T-helper 2 cell treated with Interferon-gamma antibody and Interleukin-4, amounts not matched to agents 100 ng/mL and 5 ng/mL, for 36 hours (primary cell): ENCODE measurements at regions not wholly inside any gene's neighbourhood (a gene's known extent, or its start where the extent isn't known, plus 50 kb on each side); places are given as distances from the start of the nearest gene placed in this dataset.

ENCODE experiments used
- intact Hi-C: fragments of 100-400 bp; cut with micrococcal nuclease; formaldehyde crosslinking; loops from one replicate; pipeline ENCODE4 v1.15.1; 2023

DNA sequence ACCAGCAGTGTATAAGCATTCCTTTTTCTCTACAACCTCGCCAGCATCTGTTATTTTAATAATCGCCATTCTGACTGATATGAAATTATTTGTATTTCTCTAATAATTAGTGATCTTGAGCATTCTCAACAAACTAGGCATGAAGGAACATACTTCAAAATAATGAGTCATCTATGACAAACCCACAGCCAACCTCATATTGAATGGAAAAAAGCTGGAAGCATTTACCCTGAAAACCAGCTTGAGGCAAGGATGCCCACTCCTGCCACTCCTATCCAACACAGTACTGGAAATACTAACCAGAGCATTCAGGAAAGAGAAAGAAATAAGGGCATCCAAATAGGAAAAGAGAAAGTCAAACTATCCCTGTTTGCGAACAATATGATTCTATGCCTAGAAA lies 390.6 kb upstream of the ID4 start:
- intact Hi-C loops, result no loop called here

DNA sequence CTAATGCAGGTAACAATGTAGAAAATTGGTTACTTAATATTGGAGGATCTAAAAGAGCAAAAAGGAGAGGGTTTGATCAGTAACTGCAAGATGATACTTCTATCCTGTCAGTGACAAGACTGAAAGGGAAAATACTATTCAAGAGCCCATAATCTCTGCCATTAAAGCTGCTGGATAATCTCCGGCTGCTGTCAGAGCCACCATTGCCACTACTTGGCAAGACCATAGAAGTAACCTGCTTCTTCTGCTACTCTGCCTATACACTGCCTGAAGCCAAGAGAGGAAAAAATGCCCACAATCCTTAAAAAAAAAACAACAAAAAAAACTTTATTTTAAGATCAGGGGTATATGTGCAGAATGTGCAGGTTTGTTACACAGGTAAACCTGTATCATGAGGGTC lies 386.5 kb upstream of the ID4 start:
- intact Hi-C loops, result no loop called here

DNA sequence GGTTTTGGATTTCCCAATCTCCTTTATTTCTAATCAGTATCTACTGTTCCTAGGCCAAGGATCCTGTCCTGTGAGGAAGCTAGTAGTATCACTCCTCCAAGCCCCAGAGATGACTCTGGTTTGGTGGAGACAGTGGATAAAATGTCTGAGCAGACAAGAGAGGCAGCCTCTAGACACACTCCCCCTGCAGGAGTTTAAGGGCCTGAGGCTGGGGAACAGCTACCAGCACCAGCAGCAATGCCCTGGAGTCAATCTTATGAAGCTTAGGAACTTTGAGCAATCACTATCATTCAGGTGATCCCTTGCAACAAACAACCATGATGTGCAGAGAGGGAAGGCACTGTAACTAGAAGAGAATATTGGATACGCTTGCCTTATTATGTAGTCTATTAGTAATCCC lies 384.7 kb upstream of the ID4 start:
- intact Hi-C loops, result no loop called here

DNA sequence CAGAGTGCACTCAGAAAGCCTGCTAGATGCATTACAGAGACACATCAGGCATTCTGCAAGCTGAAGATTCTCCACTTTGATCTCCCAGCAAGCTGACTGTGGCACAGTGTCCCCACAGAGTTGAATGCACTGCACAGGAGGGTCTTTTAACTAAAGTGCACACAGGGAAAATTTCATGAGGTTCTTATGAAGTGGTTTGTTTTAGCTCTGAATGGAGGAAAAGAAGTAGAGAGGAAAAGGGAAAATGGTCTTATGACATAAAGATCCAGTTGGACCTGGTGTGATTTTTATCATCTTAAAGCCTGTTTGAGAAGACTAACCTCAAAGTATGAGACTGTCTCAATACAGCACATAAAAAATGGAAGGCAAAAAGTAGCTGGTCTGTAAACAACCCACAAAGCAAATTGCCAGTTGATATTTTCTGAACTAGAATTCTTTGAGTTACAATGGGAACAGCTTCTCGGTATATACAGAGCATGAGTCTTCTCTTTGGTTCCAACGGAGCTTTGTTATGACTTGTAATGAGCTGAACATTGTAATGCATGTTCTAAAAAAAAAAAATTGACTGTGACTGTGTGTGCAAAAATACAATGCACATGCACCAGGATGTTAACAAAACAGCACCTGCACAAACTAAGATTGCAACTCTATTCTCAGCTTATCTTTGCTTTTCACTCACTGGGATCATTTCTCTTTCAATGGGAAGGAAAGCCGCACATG lies 383.0 kb upstream of the ID4 start:
- intact Hi-C loops, result no loop called here

DNA sequence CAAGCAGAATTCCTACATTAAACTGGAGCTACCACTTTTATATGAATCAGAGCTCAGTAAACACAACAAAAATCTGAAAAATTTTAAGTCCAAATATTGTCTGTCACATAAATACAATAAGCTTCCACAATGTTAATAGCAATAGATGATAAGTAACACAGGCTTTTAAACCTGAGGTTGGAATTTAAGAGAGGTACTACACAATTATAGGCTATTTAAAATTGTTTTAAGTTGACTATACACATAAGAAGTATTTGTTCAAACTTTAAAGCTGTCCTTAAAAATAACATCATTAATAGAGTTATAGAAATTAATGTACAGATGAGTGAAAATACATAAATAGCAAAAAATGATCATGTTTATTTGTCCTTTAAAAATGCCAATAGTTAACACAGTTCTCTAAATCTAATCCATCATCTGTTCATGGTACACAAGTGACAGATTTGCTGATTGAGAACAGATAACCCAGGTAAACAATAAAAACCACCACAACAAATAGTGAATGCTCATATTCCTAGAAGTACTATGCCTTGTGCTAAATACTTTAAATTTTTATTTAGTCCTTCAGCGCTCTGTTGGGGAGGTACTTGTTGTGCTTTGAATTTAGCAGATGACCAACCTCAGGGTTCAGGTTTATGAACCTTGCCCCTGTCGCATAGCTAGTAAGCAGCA lies 382.3 kb upstream of the ID4 start:
- intact Hi-C loops, result no loop called here

DNA sequence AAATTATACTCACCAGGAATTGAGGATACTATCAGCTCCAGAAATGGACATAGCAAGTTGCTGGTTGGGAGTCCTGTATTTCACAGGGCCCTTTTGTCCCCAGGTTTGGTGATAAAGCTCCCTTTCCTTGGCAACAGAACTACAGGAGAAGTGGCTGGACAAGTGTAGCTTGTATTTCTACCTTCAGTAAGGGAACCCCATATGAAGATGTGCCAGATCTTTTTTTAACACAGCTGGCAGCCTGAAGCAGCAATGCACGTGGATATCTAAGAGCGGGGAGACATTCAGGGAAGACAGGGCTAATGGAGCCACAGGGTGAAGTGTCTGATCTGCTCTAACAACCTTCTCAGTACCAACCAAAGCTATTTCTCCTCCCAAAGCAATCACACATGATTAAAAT lies 373.9 kb upstream of the ID4 start:
- intact Hi-C loops, result no loop called here

DNA sequence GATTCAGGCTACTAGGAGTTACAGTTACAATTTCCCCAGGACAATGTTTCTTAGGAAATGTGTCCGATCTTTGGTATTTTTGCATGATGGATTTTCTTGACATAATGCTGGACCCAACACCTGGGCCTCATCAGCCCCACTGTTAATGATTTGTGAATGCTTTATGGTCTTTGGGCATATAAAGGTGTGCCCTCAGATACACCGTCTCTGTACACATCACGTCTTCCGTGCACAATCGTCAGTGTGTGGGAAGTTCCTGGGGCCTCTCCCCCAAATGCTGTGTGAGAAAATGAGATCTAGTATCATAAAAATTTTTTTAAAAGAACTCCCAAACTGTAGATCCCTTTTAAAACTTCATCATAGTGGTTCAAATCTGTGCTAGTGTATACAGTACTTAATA lies 373.2 kb upstream of the ID4 start:
- intact Hi-C loops, result no loop called here

DNA sequence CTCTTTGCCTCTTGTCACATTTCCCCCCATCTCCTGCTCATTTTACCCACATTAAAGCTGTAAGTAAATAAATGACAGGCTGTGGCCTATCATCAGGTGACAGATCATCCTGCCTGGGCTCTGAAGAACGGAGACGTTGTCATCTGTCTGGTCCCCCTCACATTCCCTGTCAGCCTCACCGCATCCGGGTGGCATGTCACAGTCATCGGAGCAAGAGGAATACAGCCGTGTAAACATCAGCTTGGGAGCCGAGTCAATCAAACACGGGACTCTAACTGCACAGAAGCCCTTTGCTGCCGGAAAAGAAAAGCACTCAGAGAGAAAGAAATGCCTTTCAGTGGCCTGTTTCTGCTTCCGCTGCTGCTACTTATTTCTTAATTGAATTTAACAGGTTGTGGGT lies 371.9 kb upstream of the ID4 start:
- intact Hi-C loops, result no loop called here

DNA sequence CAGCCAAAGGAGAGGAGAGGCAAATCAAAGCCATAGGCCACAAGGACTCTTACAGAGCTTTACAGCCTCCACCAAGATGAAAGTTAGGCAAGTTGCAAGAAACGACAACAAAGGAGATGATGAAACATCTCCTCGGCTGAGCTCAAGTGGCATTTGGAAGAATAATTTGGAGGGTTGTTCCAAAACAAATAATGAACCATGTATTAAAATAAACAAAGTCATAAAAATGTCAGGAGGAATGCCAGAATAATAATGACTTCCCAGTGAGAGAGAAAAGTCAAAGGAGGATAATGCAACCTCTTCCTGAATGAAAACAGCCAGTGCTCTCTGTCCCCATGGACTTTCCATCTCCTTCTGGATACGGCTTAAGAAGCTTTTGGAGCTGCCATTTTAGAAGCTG lies 371.4 kb upstream of the ID4 start:
- intact Hi-C loops, result no loop called here

DNA sequence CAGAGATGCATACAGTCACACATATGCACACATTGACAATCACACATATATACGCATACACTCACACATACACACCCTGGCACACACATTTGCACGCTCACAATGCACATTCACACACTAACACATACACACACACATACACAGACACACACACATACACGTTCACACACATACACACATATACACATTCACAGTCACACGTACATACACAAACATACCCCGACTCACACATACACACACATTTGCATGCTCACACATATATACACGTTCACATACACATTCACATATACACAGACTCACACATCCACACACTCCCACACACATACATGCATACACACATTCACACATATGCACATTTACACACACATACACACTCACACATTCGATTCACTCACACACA lies 366.8 kb upstream of the ID4 start:
- intact Hi-C loops, result no loop called here

DNA sequence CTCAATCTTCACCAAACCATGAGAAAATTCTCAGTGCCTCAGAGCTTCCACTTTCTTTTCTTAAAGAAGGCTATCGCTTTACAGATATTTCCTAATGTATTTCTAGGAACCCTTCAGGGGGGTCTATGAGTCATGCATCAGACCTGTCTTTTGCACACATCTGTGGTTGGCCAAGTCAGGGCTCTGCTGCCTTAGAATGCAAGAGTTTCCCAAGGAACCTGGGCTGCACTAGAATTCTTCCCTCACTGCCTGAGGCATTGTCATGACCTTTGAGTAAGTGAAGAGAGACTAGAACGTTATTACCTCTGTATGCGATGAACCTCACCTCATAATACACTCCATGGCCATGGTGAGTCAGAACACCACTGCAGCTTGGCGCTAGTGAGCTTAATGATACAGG lies 365.0 kb upstream of the ID4 start:
- intact Hi-C loops, result no loop called here

DNA sequence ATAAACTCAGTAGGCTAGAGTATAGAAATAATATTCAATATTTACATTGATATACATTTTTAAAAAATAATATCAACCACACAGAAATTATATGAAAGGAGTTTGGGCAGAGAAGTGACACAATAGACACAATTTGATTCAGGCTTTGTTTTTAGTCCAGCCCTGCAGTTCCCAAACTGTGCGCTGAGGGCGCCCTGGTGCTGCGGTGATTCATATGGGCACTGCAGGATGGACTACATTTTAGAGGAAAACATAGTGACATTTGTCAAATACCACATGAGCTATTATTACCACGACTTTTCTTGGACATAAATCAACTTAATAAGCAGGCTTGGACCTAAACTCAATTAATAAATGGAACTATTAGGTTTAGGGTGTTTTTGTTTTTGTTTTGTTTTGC lies 364.3 kb upstream of the ID4 start:
- intact Hi-C loops, result no loop called here

DNA sequence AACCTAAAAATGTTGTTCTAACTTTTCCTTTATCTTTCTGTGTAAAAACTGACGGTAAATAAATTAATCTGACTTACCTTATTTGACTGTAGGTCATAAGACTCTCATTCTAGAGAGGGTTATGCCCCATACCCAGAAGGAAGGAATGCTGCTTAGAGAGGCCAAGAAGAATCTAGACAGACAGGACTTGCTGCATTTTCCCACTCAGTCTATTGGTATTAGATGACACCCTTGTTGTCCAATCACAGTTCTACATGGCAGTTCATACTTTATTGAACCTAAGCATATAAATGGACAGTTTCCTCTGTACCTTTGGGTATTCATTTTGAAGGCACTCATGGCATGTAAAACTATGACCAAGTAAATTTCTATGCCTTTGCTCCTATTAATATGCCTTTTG lies 359.6 kb upstream of the ID4 start:
- intact Hi-C loops, result no loop called here

DNA sequence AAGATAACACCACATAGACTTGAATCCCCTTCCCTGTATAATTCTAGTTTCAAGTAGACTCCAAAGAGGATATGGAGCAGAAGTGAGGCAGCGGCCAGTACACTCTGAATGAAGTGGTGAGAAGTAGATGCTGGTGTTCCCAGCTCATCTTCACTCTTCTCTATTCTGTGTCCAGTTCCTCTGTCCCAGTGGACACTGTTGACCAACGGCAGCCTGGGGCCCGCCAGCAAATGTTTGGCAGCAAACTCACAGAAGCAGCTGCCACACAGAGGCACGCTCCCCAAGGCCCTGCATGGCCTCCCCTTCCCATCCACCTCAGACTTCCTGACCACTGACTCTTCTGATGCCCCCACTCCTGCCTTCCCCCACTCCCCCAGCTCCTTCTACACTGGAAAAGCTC lies 358.9 kb upstream of the ID4 start:
- intact Hi-C loops, result no loop called here

DNA sequence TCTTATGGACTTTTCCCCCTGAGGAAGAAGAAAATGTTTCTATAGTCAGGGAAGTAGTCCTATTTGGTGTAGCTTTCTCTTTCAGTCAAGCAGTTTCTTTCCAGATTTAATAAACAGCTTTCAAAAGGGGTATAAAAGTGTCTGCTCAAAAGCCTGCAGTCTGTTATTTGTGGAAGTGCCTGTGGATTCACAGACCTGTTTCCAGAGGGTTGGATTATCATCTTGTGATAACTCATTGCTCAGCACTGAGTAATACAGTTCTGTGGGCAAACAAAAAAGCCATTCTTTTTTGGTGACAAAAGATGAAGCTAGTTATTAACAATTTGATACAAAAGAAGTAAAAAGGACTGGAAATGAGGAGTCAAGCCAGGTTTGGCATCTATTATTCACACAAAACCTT lies 358.2 kb upstream of the ID4 start:
- intact Hi-C loops, result no loop called here

DNA sequence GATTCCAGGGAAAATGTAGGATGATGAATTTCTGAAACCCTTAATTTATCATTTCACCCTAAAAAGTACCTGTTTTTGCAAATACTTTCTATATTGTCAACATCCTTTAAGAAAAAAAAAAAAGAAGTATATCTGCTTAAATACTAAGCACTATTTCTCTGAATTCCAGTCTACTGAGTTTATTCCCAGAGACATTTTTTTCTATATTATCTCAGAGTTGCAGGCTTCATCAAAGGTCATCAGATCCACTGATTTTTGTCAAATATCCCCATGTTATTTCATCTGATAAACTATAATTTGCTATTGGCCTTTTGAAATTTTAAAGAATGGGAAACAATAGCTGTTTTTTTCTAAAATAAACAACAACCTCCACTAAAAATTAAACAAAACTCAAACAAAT lies 357.6 kb upstream of the ID4 start:
- intact Hi-C loops, result no loop called here

DNA sequence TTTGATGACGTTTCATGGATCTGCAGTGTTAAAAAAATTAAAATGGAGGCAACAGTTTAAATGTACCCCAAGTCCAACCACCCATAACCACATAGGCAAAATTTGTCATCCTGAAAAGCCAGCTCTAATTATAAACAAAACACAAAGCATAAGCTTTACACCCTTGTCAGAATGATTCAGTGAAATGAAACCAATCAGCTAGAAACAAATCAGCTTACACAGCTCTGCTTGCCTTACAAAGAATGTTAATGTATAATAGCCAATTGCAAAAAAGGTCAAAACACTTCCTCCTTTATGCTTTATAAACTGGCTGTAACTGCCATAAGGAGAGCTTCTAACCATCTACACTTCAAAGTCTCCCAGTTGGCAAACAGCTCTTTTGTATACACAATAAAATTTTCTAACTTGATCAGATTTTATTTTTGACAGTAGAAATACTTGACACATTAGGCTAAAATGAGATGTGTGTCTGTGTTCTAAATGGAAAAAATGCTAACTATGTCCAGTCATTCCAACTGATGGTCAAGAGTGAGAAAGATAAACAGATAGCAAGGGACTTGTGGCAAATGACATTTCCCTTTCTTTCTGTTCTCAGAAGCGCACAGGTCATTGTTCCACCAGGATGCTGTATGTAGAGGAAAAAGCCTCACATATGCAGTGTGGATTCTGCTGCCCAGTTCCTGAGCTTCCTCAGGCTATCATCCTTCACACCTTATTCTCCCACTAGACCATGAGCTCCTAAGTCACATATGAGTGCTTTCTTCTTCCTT lies 344.3 kb upstream of the ID4 start:
- intact Hi-C loops, result no loop called here

DNA sequence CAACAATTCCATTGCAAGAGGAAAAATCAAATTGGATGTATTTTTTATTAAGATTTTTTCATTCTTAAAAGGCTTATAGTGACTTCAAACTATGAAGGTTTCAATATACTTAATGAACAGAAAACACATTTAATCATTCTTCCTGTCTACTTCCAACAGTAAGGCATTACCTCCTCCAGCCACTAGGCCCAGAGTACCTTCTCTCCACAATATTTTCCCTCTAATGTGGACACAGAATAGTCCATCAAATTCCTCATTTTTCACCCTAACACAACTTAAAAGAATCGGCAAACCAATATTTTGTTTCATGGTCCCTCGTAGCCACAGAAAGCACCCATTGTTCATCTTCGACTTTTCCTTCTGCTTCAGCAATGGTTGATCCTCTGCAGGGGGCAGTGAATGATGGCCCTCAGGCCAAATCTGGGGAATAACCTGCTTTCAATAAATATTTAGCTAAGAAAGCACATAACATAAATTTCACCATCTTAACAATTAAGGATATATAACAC lies 335.4 kb upstream of the ID4 start:
- intact Hi-C loops, result no loop called here

DNA sequence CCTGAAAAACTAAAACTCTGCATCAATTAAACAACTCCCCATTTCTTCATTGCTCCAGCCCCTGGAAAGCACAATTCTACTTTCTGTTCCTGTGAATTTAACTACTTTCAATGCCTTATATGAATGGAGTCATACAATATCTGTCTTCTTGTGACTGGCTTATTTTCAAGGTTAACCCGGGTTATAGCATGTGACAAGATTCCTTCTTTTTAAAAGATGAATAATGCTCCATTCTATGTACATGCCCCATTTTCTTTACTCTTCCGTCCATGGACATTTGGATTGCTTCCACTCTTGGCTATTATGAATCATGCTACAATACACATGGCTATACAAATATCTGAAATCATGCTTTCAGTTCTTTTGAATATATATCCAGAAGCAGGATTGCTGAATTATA lies 334.9 kb upstream of the ID4 start:
- intact Hi-C loops, result no loop called here

DNA sequence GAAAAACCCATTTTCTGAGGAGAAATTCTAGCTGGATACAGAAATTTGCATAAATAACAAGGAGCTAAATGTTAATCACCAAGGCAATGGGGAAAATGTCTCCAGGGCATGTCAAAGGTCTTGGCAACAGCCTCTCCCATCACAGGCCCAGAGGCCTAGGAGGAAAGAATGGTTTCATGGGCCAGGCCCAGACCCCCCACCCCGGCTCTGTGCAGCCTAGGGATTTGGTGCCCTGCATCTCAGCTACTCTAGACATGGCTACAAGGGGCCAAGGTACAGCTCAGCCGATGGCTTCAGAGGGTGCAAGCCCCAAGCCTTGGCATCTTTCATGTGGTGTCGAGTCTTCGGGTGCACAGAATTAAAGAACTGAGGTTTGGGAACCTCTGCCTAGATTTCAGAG lies 321.2 kb upstream of the ID4 start:
- intact Hi-C loops, result no loop called here

DNA sequence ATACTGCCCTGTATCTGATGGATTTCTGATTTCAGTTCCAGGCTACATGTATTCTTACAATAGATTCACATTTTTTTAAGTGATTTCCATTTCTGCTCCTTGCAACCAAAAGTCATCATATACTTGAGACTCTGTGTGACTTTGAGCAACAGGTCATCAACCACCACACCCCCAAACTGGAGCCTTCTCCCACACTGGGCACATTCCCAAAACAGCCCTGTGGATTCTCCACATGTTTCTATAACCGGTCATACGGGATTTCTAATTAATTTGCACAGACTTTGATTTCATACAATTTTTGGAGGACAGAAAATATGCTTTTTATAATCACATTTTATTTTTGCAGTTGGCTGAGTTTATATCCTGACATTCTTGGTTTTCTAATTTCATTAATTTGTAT lies 317.2 kb upstream of the ID4 start:
- intact Hi-C loops, result no loop called here

DNA sequence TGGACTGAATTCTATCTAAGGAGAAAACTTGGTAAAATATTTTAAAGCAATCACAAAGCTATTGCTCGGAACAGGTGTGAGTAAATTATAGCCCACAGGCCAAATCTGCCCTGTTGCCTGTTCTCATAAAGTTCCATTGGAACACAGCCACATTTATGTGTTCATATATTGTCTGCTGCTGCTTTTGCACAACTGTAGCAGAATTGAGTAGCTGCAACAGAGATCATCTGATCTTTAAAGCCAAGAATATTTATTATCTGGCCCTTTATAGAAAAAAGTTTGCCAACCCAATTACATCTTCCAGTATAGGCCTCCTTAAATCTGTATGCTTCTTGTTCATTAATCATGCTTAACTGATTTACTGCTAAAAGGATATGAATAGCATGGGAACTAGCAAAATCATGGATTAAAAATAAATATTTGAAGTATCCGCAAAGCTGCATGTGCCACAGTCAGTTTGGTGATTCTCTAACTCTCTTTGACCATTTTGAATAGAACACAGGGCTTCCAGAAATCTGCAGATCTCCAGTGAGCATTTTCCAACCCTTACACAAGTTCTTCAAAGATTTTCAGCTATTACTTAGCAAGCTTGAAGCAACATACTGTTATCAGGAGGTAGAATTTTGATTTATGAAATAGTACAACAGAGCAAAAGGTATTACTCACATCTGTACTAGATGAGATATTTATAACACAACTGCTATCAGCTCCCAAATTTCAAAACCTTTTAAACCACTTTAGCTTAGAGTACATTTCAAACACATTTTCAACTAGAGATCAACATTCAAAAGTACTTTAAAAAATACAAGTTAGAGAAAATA lies 312.6 kb upstream of the ID4 start:
- intact Hi-C loops, result no loop called here
